ENCODE measurements at regions not wholly inside any gene's neighbourhood (a gene's known extent, or its start where the extent isn't known, plus 50 kb on each side); places are given as distances from the start of the nearest gene placed in this dataset.
"Not testable (repeated sequence)": the region's sequence is repeated elsewhere in the genome, so short reads cannot be mapped to it uniquely, and the experiment has no call there.

GRCh38 chr4:116143198-116143597 is 942.2 kb downstream of the TRAM1L1 start:
- FAIRE-seq (no peak), DNase-seq (ENCODE audit: insufficient read length, low spot score) (no peak)
- TF ChIP-seq POU2F2 (IDR thresholded peaks at IDR 0.05; ENCODE audit: low read depth, low read length) (no peak), PAX5 (IDR thresholded peaks at IDR 0.05; ENCODE audit: insufficient read depth, low read length, severe bottlenecking) (no peak), POLR2AphosphoS5 (IDR thresholded peaks at IDR 0.05; ENCODE audit: low read depth, low read length) (no peak), POLR2A (IDR thresholded peaks at IDR 0.05; ENCODE audit: low read depth, low read length) (no peak), SPI1 (IDR thresholded peaks at IDR 0.05; ENCODE audit: low read depth, low read length) (no peak), TAF1 (IDR thresholded peaks at IDR 0.05; ENCODE audit: low read depth, low read length) (no peak)

DNA sequence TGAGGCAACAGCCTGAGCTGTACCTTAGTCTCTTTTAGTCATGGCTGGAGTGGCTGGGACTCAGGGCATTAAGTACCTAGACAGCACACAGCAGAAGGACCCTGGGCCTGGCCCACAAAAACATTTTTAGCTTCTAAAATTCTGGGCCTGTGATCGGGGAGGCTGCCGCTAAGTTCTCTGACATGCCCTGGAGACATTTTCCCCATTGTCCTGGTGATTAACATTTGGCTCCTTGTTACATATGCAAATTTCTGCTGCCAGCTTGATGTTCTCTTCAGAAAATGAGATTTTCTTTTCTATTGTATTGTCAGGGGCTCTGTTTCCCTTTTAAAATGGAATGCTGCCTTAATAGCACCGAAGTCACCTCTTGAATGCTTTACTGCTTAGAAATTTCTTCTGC is 952.4 kb downstream of the TRAM1L1 start:
- no peak for DNase-seq (ENCODE audit: insufficient read length, low spot score)
- FAIRE-seq = no peak
- TF ChIP-seq SPI1 (IDR thresholded peaks at IDR 0.05; ENCODE audit: low read depth, low read length) (no peak), TAF1 (IDR thresholded peaks at IDR 0.05; ENCODE audit: low read depth, low read length) (no peak), PAX5 (IDR thresholded peaks at IDR 0.05; ENCODE audit: insufficient read depth, low read length, severe bottlenecking) (no peak), POLR2AphosphoS5 (IDR thresholded peaks at IDR 0.05; ENCODE audit: low read depth, low read length) (no peak), POU2F2 (IDR thresholded peaks at IDR 0.05; ENCODE audit: low read depth, low read length) (no peak), POLR2A (IDR thresholded peaks at IDR 0.05; ENCODE audit: low read depth, low read length) (no peak)

GRCh38 chr4:116126794-116127193 is 958.6 kb downstream of the TRAM1L1 start:
- TF ChIP-seq POLR2A (IDR thresholded peaks at IDR 0.05; ENCODE audit: low read depth, low read length) = no peak
- no peak for TF ChIP-seq TAF1 (IDR thresholded peaks at IDR 0.05; ENCODE audit: low read depth, low read length)
- TF ChIP-seq PAX5 (IDR thresholded peaks at IDR 0.05; ENCODE audit: insufficient read depth, low read length, severe bottlenecking) = no peak
- TF ChIP-seq POU2F2 (IDR thresholded peaks at IDR 0.05; ENCODE audit: low read depth, low read length) = no peak
- no peak for TF ChIP-seq SPI1 (IDR thresholded peaks at IDR 0.05; ENCODE audit: low read depth, low read length)
- TF ChIP-seq POLR2AphosphoS5 (IDR thresholded peaks at IDR 0.05; ENCODE audit: low read depth, low read length) = no peak
- FAIRE-seq (no peak), DNase-seq (ENCODE audit: insufficient read length, low spot score) (no peak)

- FAIRE-seq (no peak), DNase-seq (ENCODE audit: insufficient read length, low spot score) (no peak)
- no peak for TF ChIP-seq POLR2AphosphoS5 (IDR thresholded peaks at IDR 0.05; ENCODE audit: low read depth, low read length)
- TF ChIP-seq POLR2A (IDR thresholded peaks at IDR 0.05; ENCODE audit: low read depth, low read length) = no peak
- TF ChIP-seq POU2F2 (IDR thresholded peaks at IDR 0.05; ENCODE audit: low read depth, low read length) = no peak
- TF ChIP-seq SPI1 (IDR thresholded peaks at IDR 0.05; ENCODE audit: low read depth, low read length) = no peak
- no peak for TF ChIP-seq PAX5 (IDR thresholded peaks at IDR 0.05; ENCODE audit: insufficient read depth, low read length, severe bottlenecking)
- no peak for TF ChIP-seq TAF1 (IDR thresholded peaks at IDR 0.05; ENCODE audit: low read depth, low read length)
Measured at GRCh38 chr4:116122124-116122523, 963.3 kb downstream of the TRAM1L1 start.

GRCh38 chr4:116118221-116118620 is 967.2 kb downstream of the TRAM1L1 start:
- DNase-seq (ENCODE audit: insufficient read length, low spot score) (no peak), FAIRE-seq (no peak)
- no peak for TF ChIP-seq POLR2AphosphoS5 (IDR thresholded peaks at IDR 0.05; ENCODE audit: low read depth, low read length)

GRCh38 chr4:116112861-116113260 is 972.5 kb downstream of the TRAM1L1 start:
- not testable (repeated sequence) for DNase-seq (ENCODE audit: insufficient read length, low spot score); FAIRE-seq

- TF ChIP-seq POU2F2 (IDR thresholded peaks at IDR 0.05; ENCODE audit: low read depth, low read length) (no peak), PAX5 (IDR thresholded peaks at IDR 0.05; ENCODE audit: insufficient read depth, low read length, severe bottlenecking) (no peak), POLR2A (IDR thresholded peaks at IDR 0.05; ENCODE audit: low read depth, low read length) (no peak), TAF1 (IDR thresholded peaks at IDR 0.05; ENCODE audit: low read depth, low read length) (no peak), SPI1 (IDR thresholded peaks at IDR 0.05; ENCODE audit: low read depth, low read length) (no peak), POLR2AphosphoS5 (IDR thresholded peaks at IDR 0.05; ENCODE audit: low read depth, low read length) (no peak)
- FAIRE-seq (no peak), DNase-seq (ENCODE audit: insufficient read length, low spot score) (no peak)
Measured at GRCh38 chr4:116110713-116111112, 974.7 kb downstream of the TRAM1L1 start.

DNA sequence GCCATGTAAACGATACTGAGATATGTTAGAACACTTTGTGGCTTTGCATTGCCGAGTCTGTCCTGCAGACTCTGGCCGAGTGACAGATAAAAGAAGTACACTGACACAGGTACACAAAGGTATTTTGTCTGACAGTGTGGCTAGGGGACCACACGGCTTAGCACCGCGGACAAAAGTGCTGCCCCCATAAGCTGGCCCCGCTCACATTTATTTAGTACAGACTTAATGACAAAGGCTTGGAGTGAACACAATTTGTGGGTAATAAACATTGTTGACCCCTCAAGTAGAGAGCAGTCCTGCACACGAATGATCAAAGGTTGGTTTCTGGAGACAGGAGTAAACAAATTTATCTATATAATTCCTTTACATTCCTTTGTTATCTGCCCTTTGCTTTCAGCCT is 976.8 kb downstream of the TRAM1L1 start:
- no peak for TF ChIP-seq TAF1 (IDR thresholded peaks at IDR 0.05; ENCODE audit: low read depth, low read length)
- TF ChIP-seq SPI1 (IDR thresholded peaks at IDR 0.05; ENCODE audit: low read depth, low read length) = no peak
- no peak for TF ChIP-seq PAX5 (IDR thresholded peaks at IDR 0.05; ENCODE audit: insufficient read depth, low read length, severe bottlenecking)
- no peak for TF ChIP-seq POLR2A (IDR thresholded peaks at IDR 0.05; ENCODE audit: low read depth, low read length)
- TF ChIP-seq POU2F2 (IDR thresholded peaks at IDR 0.05; ENCODE audit: low read depth, low read length) = no peak
- no peak for TF ChIP-seq POLR2AphosphoS5 (IDR thresholded peaks at IDR 0.05; ENCODE audit: low read depth, low read length)
- FAIRE-seq (no peak), DNase-seq (ENCODE audit: insufficient read length, low spot score) (no peak)

- FAIRE-seq (no peak), DNase-seq (ENCODE audit: insufficient read length, low spot score) (no peak)
- TF ChIP-seq POLR2A (IDR thresholded peaks at IDR 0.05; ENCODE audit: low read depth, low read length) = no peak
- TF ChIP-seq PAX5 (IDR thresholded peaks at IDR 0.05; ENCODE audit: insufficient read depth, low read length, severe bottlenecking) = no peak
- no peak for TF ChIP-seq POU2F2 (IDR thresholded peaks at IDR 0.05; ENCODE audit: low read depth, low read length)
- TF ChIP-seq SPI1 (IDR thresholded peaks at IDR 0.05; ENCODE audit: low read depth, low read length) = no peak
- TF ChIP-seq TAF1 (IDR thresholded peaks at IDR 0.05; ENCODE audit: low read depth, low read length) = no peak
Measured at GRCh38 chr4:116101321-116101720, 984.1 kb downstream of the TRAM1L1 start.

DNA sequence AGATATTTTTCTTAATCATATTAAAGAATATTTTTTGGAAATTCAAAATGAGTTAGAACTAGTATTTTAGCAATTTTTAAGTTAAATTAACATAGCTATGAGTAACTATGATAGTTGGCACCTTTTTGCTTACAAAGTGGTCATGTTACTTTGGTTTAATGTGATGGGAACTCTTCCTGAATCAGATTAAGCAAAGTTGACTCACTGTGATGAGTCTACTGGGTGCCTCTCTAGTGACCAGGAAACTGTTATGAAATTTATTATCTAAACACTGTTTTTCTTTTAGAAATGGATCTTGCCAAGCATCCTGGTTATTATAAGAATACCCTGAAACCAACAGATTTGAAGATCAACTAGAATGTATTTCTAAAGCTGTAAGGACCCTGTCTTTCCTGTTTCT is 985.8 kb downstream of the TRAM1L1 start:
- FAIRE-seq = no peak
- TF ChIP-seq TAF1 (IDR thresholded peaks at IDR 0.05; ENCODE audit: low read depth, low read length) (no peak), SPI1 (IDR thresholded peaks at IDR 0.05; ENCODE audit: low read depth, low read length) (no peak), POLR2A (IDR thresholded peaks at IDR 0.05; ENCODE audit: low read depth, low read length) (no peak), POLR2AphosphoS5 (IDR thresholded peaks at IDR 0.05; ENCODE audit: low read depth, low read length) (no peak), PAX5 (IDR thresholded peaks at IDR 0.05; ENCODE audit: insufficient read depth, low read length, severe bottlenecking) (no peak), POU2F2 (IDR thresholded peaks at IDR 0.05; ENCODE audit: low read depth, low read length) (no peak)
- DNase-seq (ENCODE audit: insufficient read length, low spot score) = no peak

- FAIRE-seq; DNase-seq (ENCODE audit: insufficient read length, low spot score): not testable (repeated sequence)
Measured at GRCh38 chr4:116097353-116097752, 983.9 kb upstream of the NDST4 start.

All from GM12891 (cell line).